HG03280 (cell line): ENCODE measurements at regions not wholly inside any gene's neighbourhood (a gene's known extent, or its start where the extent isn't known, plus 50 kb on each side); places are given as distances from the start of the nearest gene placed in this dataset.
"Not testable (repeated sequence)": the region's sequence is repeated elsewhere in the genome, so short reads cannot be mapped to it uniquely, and the experiment has no call there.

Source experiments
- ATAC-seq: cut with Tn5 transposase; IDR thresholded peaks from one replicate; pipeline ENCODE4 v1.9.1; 2021; ENCODE audit warnings: mild to moderate bottlenecking, moderate library complexity; ENCODE audit not compliant: unreplicated experiment

DNA sequence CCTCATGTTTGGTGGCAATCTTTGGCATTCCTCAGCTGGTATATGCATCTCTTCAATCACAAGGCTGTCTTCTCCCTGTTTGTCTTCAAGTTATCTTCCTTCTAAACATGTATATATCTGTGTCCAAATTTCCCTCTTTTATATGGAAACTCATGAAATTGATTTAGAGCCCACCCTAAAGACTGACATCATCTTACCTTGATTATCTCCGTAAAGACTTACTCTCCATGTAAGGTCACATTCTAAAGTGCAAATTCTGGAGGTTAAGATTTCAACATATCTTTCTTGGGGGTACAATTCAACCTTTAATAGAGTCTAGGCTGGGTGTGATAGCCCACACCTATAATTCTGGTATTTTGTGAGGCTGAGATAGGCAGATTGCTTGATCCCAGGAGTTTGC lies 215.8 kb upstream of the LRRC4C start:
- no peak for ATAC-seq

DNA sequence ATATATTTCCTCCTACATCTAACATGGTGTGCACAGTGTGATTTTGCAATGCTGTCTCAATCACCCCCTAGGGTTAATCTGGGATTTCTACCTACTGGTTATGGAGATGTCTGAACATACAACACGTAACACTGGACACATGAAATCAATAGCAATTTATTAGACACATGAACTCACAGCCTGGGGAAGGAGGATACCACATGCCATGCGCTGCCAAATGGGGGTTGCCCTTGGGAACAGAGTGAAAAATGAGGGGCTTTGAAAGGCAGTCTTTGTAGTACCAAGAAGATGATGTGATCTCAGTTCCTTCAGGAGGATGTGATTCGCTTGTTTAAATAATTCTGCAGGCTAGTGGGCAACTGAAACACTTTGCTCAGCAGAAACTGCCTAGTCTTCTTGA lies 253.6 kb upstream of the LRRC4C start:
- ATAC-seq: no peak

DNA sequence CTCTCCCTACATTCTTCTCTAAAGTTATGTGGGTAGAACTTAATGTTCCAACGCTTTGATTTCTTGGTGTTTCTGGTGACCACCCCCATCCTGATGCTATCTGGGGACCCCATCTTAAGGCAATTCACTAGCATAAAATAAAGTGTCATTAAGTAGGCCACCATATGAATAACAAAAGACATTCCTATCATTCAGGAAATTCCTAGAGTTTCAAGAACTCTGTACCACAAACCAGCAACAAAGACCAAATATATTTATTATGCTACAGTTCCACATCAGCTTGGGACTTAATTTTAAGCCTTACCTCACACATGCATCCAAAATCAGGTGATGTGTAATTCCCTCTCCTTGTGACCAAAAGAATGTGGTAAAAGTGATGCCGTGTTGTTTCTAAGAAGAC lies 254.6 kb upstream of the LRRC4C start:
- no peak for ATAC-seq

GRCh38 chr11:41716862-41717261 lies 257.4 kb upstream of the LRRC4C start:
- no peak for ATAC-seq

DNA sequence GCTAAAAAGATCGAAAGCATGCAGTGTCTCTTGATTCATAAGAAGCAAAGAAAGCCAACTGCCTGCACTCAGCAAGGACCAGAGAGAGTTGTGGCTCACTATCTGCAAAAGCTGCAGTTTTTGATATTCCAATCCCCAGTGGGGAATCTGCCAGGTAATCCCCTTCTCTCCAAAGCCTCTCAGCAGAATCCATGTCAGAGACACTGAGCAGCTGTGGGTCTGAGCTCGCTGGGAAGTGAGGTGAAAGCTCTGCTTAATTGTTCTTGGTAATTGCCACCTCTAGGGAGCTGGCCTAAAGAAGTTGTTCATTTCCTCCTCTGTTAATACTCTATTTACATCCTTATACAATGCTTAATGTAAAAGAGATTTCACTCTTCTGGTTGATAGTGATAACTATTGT lies 261.3 kb upstream of the LRRC4C start:
- ATAC-seq: no peak

- not testable (repeated sequence) for ATAC-seq
Measured at GRCh38 chr11:41728161-41728560, 268.7 kb upstream of the LRRC4C start.

GRCh38 chr11:41775296-41775695 lies 315.8 kb upstream of the LRRC4C start:
- ATAC-seq: no peak

DNA sequence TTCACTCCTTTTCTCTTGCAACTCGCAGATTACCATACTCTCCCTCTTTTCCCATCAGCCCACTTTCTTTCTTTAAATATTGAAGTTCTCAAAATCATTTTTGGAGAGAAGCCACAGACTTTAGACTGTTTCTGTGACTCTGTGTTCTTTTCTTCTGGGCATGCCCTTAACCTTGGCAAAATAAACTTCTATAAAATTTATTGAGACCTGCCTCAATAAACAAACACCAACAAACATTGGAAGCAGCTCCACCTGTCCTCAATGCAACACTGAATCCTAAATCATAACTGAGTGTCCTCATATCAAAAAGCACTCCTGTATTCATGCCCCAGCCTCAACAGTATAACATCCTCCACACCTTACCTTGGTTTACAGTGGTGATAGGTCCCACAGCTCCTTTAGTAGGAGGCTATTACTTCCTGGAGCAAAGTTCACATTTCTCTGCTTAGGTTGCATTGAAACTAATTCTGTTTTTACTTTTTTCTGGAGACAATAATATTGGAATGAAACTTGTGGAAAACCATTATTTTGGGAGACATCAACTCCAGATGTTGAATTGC lies 320.0 kb upstream of the LRRC4C start:
- no peak for ATAC-seq

DNA sequence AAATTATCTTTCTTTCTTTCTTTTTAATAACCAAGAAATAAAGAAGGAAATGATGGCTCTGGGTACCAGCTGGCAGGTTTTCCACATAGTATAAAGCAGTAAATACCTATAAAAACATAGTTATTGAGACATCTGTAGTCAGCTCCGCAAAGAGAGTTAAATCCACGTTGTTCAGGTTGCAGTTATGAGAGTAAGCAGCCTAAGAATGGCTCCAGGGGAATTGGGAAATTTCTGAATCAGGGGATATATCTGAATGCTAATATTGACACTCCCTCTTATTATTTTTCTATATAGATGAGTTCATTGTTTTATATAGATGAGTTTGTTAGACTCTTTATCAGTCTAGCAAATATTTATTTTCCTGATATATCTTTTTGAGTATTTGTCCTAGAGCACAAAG lies 322.0 kb upstream of the LRRC4C start:
- ATAC-seq: no peak

DNA sequence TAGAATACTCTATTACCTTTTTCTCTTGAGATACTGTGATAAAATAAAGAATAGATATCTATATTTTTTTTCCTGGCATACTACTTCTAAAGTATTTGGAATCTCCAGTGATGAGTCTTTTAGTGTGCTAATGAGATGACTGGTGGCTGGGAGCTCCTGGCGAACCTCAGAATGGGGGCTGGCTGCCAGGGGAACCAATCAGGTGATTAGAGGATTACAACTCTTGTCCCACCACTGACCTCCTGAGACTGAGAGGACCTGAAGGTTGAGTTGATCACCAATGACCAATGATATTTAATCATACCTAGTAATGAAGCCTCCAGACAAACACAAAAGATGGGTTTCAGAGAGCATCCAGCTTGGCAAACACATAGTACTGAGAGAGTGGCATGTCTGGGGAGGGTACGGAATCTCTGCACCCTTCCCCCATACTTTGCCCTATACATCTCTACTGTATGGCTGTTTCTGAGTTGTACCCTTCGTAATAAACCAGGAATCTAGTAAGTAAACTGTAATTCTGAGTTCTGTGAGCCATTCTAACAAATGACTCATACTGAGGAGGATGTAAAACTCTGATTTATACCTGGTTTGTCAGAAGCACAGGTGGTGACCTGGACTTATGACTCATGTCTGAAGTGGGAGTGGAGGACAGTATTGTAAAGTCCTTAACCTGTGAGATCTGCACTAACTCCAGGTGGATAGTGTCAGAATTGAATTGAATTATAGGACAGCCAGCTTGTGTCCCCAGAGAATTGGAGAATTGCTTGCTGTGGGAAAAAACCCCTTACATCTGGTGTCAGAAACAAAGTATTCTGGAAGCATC lies 325.3 kb upstream of the LRRC4C start:
- no peak for ATAC-seq

DNA sequence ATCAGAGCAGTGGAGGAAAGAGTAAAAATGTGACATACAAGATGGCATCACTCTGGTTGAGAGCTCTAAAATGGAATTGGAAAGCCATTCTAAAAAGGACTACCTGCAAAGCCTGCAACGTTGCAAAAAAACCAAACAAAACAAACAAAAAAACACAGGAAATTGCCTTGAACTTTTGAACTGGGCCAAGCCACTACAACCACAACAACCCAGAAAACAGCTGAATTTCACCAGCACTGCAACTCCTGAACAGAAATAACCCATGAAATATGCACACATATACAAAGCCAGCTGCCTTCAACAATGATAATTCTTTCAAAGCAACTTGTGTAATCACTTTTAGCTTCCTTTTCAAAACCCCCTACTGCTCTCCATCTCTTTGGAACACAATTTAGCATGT lies 326.6 kb upstream of the LRRC4C start:
- ATAC-seq: no peak

DNA sequence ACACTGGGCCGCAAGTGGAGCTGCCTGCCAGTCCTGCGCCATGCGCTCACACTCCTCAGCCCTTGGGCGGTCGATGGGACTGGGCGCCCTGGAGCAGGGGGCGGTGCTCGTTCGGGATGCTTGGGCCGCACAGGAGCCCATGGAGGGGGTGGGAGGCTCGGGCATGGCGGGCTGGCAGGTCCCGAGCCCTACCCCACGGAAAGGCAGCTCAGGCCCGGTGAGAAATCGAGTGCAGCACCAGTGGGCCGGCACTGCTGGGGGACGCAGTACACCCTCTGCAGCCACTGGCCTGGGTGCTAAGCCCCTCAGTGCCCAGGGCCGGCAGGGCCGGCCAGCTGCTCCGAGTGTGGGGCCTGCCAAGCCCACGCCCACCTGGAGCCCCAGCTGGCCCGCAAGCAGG lies 328.7 kb upstream of the LRRC4C start:
- no peak for ATAC-seq

DNA sequence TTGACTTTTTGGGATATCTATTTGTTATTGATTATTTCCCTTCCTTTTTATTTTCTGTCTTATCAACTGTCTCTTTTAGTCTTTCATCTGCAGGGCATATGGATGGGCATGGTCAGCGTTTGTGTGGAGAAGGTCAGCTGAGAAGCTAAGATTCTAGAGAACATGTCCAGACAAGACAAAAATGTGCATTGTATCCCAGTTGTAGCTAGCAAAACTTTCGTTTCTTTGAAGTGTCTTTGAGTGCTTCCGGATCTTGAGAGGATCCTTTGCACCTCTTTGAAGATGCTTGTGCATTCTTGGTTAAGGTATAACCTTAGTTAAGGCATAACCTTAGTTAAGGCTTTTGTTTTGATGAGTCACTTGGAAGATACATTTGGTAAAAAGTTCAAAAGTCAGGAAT lies 329.9 kb upstream of the LRRC4C start:
- no peak for ATAC-seq

GRCh38 chr11:41795004-41795403 lies 335.6 kb upstream of the LRRC4C start:
- ATAC-seq: no peak

- ATAC-seq: no peak
Measured at GRCh38 chr11:41799754-41800153, 340.3 kb upstream of the LRRC4C start.

GRCh38 chr11:41803895-41804294 lies 344.4 kb upstream of the LRRC4C start:
- ATAC-seq: no peak

DNA sequence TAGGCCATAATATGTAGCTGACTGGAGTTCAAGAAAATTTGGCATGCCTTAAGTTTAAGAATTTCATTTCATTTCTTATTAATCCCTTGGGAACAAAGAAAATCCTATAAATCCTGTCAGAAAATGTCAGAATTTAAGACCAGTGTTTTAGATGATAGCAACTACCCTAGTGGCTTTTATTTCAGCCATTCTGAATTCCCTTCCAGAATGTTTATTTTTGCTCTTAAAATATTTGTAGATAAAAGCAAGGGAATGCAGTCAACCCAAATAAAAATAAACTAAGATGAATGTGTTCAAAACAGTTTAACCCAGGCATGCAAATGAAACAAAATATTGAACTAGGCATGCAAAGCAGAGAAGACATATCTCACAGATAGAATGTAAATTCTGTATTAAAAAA lies 356.9 kb upstream of the LRRC4C start:
- no peak for ATAC-seq

GRCh38 chr11:41824287-41824686 lies 364.8 kb upstream of the LRRC4C start:
- ATAC-seq: not testable (repeated sequence)

GRCh38 chr11:41826085-41826484 lies 366.6 kb upstream of the LRRC4C start:
- no peak for ATAC-seq

DNA sequence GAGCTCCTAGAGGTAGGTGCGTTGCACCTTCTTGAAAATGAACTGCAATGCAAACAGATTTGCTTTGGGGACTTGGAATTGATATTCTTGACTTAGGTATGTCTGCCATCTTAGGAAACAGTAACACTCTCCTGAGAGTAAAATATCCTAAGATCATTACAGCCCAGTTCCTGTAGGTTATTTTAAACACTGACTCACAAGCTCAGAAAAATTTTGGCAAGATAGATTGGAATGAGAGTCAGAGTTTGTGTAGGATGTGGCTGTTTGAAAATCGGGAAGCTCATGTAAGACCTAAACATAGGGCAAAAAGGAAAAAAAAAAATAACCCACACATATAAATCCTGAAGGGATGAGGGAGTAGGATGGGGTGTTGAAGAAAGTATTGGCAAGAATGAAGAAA lies 377.0 kb upstream of the LRRC4C start:
- no peak for ATAC-seq

- no peak for ATAC-seq
Measured at GRCh38 chr11:41842673-41843072, 383.2 kb upstream of the LRRC4C start.

DNA sequence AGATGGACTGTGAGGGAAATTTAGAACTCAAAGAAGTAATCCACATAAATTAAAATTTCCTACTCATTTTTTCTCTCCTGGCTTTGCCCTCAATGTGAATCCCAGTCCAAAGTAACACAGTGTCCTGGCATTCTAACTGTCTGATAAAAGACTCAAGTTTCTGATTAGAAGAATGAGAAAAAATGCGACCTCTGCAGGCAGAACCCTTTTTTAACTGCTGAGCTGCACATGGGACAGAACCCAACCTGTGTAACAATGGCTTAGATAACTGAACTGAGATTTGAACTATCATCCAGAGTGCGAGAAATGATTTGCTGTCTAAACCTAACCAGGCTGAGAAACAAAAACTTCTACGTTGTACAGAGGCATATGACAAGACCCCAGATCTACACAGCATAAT lies 385.6 kb upstream of the LRRC4C start:
- no peak for ATAC-seq

DNA sequence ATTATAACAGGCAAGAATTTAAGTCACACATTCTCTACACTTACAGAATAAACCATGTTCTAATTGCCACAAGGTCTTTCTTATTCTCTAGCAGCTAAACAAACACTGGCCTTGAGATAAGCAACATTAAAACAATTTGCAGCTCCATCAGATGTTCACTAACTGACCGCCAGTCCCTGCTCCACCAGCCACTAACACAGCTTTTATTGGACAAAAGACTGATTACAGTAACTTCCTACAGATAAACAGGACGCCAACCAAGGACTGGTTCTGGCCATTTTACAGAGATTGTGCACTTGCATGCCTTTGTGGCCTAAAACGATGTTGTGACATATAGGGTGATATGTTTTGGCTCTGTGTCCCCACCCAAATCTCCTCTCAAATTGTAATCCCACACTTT lies 388.9 kb upstream of the LRRC4C start:
- no peak for ATAC-seq
